GM12878 (cell line): ENCODE measurements at regions not wholly inside any gene's neighbourhood (a gene's known extent, or its start where the extent isn't known, plus 50 kb on each side); places are given as distances from the start of the nearest gene placed in this dataset.

Source experiments
- ATAC-seq: fragments of 200-7000 bp; cut with Tn5 transposase; 3 replicates; pipeline ENCODE4 v1.9.1; 2020; ENCODE audit warnings: mild to moderate bottlenecking, moderate library complexity
- BruUV-seq: library from RNA; stranded (reverse); fragments of 400-500 nt; replicated peaks from 2 replicates; lab custom pipeline; 2021; lab: Mats Ljungman, UMichigan
- CTCF ChIA-PET: fragments of 300-600 bp; sonication (Branson Sonifier 250); formaldehyde crosslinking; extraction: SDS; loops from one replicate; lab custom pipeline; 2021; ENCODE audit warnings: inconsistent platforms; lab: Yijun Ruan, JAX
- POLR2A ChIA-PET: fragments of 350-600 bp; formaldehyde crosslinking; extraction: SDS; loops from one replicate; lab custom pipeline; 2021; ENCODE audit warnings: inconsistent platforms; lab: Charles Lee
- RAD21 ChIA-PET: fragments of 300-600 bp; sonication (Branson Sonifier 250); formaldehyde crosslinking; loops from one replicate; lab custom pipeline; 2023; ENCODE audit warnings: antibody characterized with exemption; ENCODE audit not compliant: unreplicated experiment; lab: Charles Lee
- SMC1A ChIA-PET: fragments of 300-600 bp; sonication (Branson Sonifier 250); formaldehyde crosslinking; loops from one replicate; lab custom pipeline; 2023; ENCODE audit not compliant: unreplicated experiment, uncharacterized antibody; lab: Charles Lee
- DNase-seq: peaks from one replicate; pipeline ENCODE4 v3.0.0-alpha.2; 2011; ENCODE audit warnings: low read depth, low spot score
- FAIRE-seq: peaks from 3 replicates; lab custom pipeline; 2011; peaks lifted over from hg19 to GRCh38; lab: Jason Lieb, UNC
- H2AFZ ChIP-seq: 2 replicates; pipeline ENCODE4 v1.6.0; 2011; ENCODE audit warnings: low read depth, low read length, control low read depth; ENCODE audit not compliant: control insufficient read depth
- H3K27ac ChIP-seq: 2 replicates; pipeline ENCODE4 v1.5.1; 2011; ENCODE audit warnings: control low read depth; ENCODE audit not compliant: control insufficient read depth, insufficient read depth
- H3K27me3 ChIP-seq, 2 experiments: replicated peaks in 1 of 2; 2 replicates each; pipeline versions ENCODE4 v1.6.0 to v1.6.1; 2011; ENCODE audit warnings: low read length in 1 of 2; ENCODE audit not compliant: control insufficient read depth in 2 of 2, insufficient read depth in 2 of 2
- H3K36me3 ChIP-seq, 2 experiments: 2 replicates each; pipeline ENCODE4 v1.5.1; 2011; ENCODE audit warnings: low read length in 1 of 2; ENCODE audit not compliant: control insufficient read depth in 2 of 2, insufficient read depth in 2 of 2
- H3K4me1 ChIP-seq: 2 replicates; pipeline ENCODE4 v1.6.1; 2011; ENCODE audit warnings: mild to moderate bottlenecking, low read length, moderate library complexity, mixed read lengths; ENCODE audit not compliant: control insufficient read depth, insufficient read depth
- H3K4me2 ChIP-seq: 2 replicates; pipeline ENCODE4 v1.6.0; 2011; ENCODE audit warnings: control low read depth; ENCODE audit not compliant: control insufficient read depth, insufficient read depth
- H3K4me3 ChIP-seq: fragments of 200-600 bp; sonication (generic); 2 replicates; pipeline ENCODE4 v1.5.1; 2016
- H3K79me2 ChIP-seq: 2 replicates; pipeline ENCODE4 v1.6.0; 2011; ENCODE audit warnings: low read length; ENCODE audit not compliant: control insufficient read depth, insufficient read depth
- H3K9ac ChIP-seq: 2 replicates; pipeline ENCODE4 v1.8.0; 2011; ENCODE audit warnings: low read length, control low read depth, mixed read lengths; ENCODE audit not compliant: control insufficient read depth, insufficient read depth
- H3K9me3 ChIP-seq: replicated peaks from 3 replicates; pipeline ENCODE4 v1.5.1; 2011; ENCODE audit warnings: mild to moderate bottlenecking, low read length; ENCODE audit not compliant: control insufficient read depth, insufficient read depth
- H4K20me1 ChIP-seq: 2 replicates; pipeline ENCODE4 v1.6.0; 2011; ENCODE audit not compliant: control insufficient read depth, insufficient read depth
- CUX1 ChIP-seq: IDR thresholded peaks from 2 replicates; pipeline ENCODE4 v1.6.1; 2012; ENCODE audit warnings: improper control_type of control experiment, low read depth, low read length; ENCODE audit not compliant: insufficient replicate concordance
- GATAD2B ChIP-seq: fragments of 450-650 bp; conservative IDR thresholded peaks from 2 replicates; pipeline ENCODE4 v1.6.1; 2017; ENCODE audit warnings: low read depth, mild to moderate bottlenecking, moderate library complexity
- IRF5 ChIP-seq: fragments of 450-650 bp; IDR thresholded peaks from 2 replicates; pipeline ENCODE4 v1.6.1; 2017; ENCODE audit warnings: borderline replicate concordance
- in situ Hi-C: fragments of 300-500 bp; cut with MboI; formaldehyde crosslinking; loops from 9 replicates; pipeline ENCODE4 v1.14.3; 2018; ENCODE audit warnings: mixed read lengths
- intact Hi-C: fragments of 100-400 bp; cut with micrococcal nuclease; formaldehyde crosslinking; loops from one replicate; pipeline ENCODE4 v1.14.2; 2022; ENCODE audit not compliant: unreplicated experiment

GRCh38 chr13:44651209-44651608 is 75.1 kb upstream of the TSC22D1 start (continued):
- TF ChIP-seq CUX1 (no peak), GATAD2B (no peak)

GRCh38 chr13:44649834-44650233 is 73.7 kb upstream of the TSC22D1 start:
- TF ChIP-seq IRF5 (no peak), CUX1 (no peak)
- Histone ChIP-seq H2AFZ (no peak overlapping the region), H3K4me2 (no peak overlapping the region), H3K9me3 (no peaks in the 10 kb centered on the region), H4K20me1 (no peaks in the 10 kb centered on the region), H3K4me1 (no peaks in the 10 kb centered on the region), H3K79me2 (no peaks in the 10 kb centered on the region), H3K27me3 (no peaks in the 10 kb centered on the region), H3K36me3 (no peaks in the 10 kb centered on the region), H3K9ac (no peak overlapping the region), H3K27ac (no peak overlapping the region), H3K4me3 (no peak overlapping the region)
- POLR2A ChIA-PET: no interaction called here
- SMC1A ChIA-PET: interaction anchor here (0.7 to 1.1 kb wide), 2 partner anchors 40 to 286 kb away, joined by 3 to 4 read pairs; no protein-coding TSS in a partner anchor
- no peak for DNase-seq
- in situ Hi-C loops: no loop called here
- RAD21 ChIA-PET: no interaction called here
- CTCF ChIA-PET: no interaction called here
- no TSS peak for BruUV-seq
- intact Hi-C loops: loop anchor here (10.0 kb wide), 1 partner anchor 165 kb away; no protein-coding TSS in a partner anchor
- no peak for FAIRE-seq
- ATAC-seq: no peak
